OCI-LY7 (cell line): ENCODE measurements at regions not wholly inside any gene's neighbourhood (a gene's known extent, or its start where the extent isn't known, plus 50 kb on each side); places are given as distances from the start of the nearest gene placed in this dataset.

ENCODE experiments used
- CTCF ChIP-seq: fragments of 200-600 bp; sonication (generic); conservative IDR thresholded peaks from 2 replicates; pipeline ENCODE4 v1.5.1; 2014; ENCODE audit warnings: mild to moderate bottlenecking, antibody characterized with exemption, low read length, moderate library complexity, mixed read lengths
- EZH2phosphoT487 ChIP-seq: fragments of 200-600 bp; sonication (generic); IDR thresholded peaks from 2 replicates; pipeline ENCODE4 v1.6.1; 2018; ENCODE audit warnings: low read depth, borderline replicate concordance, mild to moderate bottlenecking, mixed run types, antibody characterized with exemption, low read length, moderate library complexity, mixed read lengths

- TF ChIP-seq CTCF (no peak), EZH2phosphoT487 (no peak)
Measured at GRCh38 chr6:66995669-66996068, 1288.6 kb upstream of the EYS start.
